ENCODE measurements at regions not wholly inside any gene's neighbourhood (a gene's known extent, or its start where the extent isn't known, plus 50 kb on each side); places are given as distances from the start of the nearest gene placed in this dataset.
A peak's percentile ranks its signal among the peaks of the same experiment; 100 is the strongest.

- no peaks in the 10 kb centered on the region for H3K9me3 Mint-ChIP-seq (ENCODE audit: unreplicated experiment)
- no peaks in the 10 kb centered on the region for H3K27me3 Mint-ChIP-seq (ENCODE audit: unreplicated experiment)
These were observed 243.6 kb upstream of the DKK2 start for GRCh38 chr4:107279733-107280132.

GRCh38 chr4:107278791-107279483, 242.8 kb upstream of the DKK2 start:
- H3K27ac Mint-ChIP-seq (ENCODE audit: unreplicated experiment): peak overlapping the region; percentile 60
- no peak for DNase-seq (ENCODE audit: extremely low spot score, unreplicated experiment)

More at GRCh38 chr4:107279733-107280132, 243.6 kb upstream of the DKK2 start:
- Mint-ChIP-seq H3K4me1 (ENCODE audit: unreplicated experiment) (peaks cover 56% of the 10 kb centered on the region), H3K27ac (ENCODE audit: unreplicated experiment) (peak overlapping the region; percentile 60), H3K4me3 (ENCODE audit: unreplicated experiment) (no peak overlapping the region), H3K36me3 (ENCODE audit: unreplicated experiment) (no peaks in the 10 kb centered on the region)
- TF ChIP-seq CTCF (IDR thresholded peaks at IDR 0.05): no peak
- no peak for DNase-seq (ENCODE audit: extremely low spot score, unreplicated experiment)

GRCh38 chr4:107276052-107276451, 239.9 kb upstream of the DKK2 start:
- H3K36me3 Mint-ChIP-seq (ENCODE audit: unreplicated experiment): no peaks in the 10 kb centered on the region
- H3K4me3 Mint-ChIP-seq (ENCODE audit: unreplicated experiment): no peak overlapping the region
- no peaks in the 10 kb centered on the region for H3K27me3 Mint-ChIP-seq (ENCODE audit: unreplicated experiment)
- peaks cover 37% of the 10 kb centered on the region for H3K4me1 Mint-ChIP-seq (ENCODE audit: unreplicated experiment)
- TF ChIP-seq CTCF (IDR thresholded peaks at IDR 0.05): no peak
- H3K27ac Mint-ChIP-seq (ENCODE audit: unreplicated experiment): peak overlapping the region; percentile 39
- no peak for DNase-seq (ENCODE audit: extremely low spot score, unreplicated experiment)
- no peaks in the 10 kb centered on the region for H3K9me3 Mint-ChIP-seq (ENCODE audit: unreplicated experiment)

More at GRCh38 chr4:107278791-107279483, 242.8 kb upstream of the DKK2 start:
- no peak for TF ChIP-seq CTCF (IDR thresholded peaks at IDR 0.05)
- no peaks in the 10 kb centered on the region for H3K27me3 Mint-ChIP-seq (ENCODE audit: unreplicated experiment)
- no peak overlapping the region for H3K4me3 Mint-ChIP-seq (ENCODE audit: unreplicated experiment)
- no peaks in the 10 kb centered on the region for H3K9me3 Mint-ChIP-seq (ENCODE audit: unreplicated experiment)
- peaks cover 50% of the 10 kb centered on the region for H3K4me1 Mint-ChIP-seq (ENCODE audit: unreplicated experiment)
- H3K36me3 Mint-ChIP-seq (ENCODE audit: unreplicated experiment): no peaks in the 10 kb centered on the region

- Mint-ChIP-seq H3K27me3 (ENCODE audit: unreplicated experiment) (no peaks in the 10 kb centered on the region), H3K4me3 (ENCODE audit: unreplicated experiment) (no peak overlapping the region), H3K9me3 (ENCODE audit: unreplicated experiment) (no peaks in the 10 kb centered on the region), H3K36me3 (ENCODE audit: unreplicated experiment) (no peaks in the 10 kb centered on the region), H3K4me1 (ENCODE audit: unreplicated experiment) (peaks cover 35% of the 10 kb centered on the region), H3K27ac (ENCODE audit: unreplicated experiment) (no peak overlapping the region)
- no peak for DNase-seq (ENCODE audit: extremely low spot score, unreplicated experiment)
- no peak for TF ChIP-seq CTCF (IDR thresholded peaks at IDR 0.05)
These were observed 239.1 kb upstream of the DKK2 start for GRCh38 chr4:107275225-107275624.

GRCh38 chr4:107270614-107271013, 234.5 kb upstream of the DKK2 start:
- Mint-ChIP-seq H3K9me3 (ENCODE audit: unreplicated experiment) (no peaks in the 10 kb centered on the region), H3K27ac (ENCODE audit: unreplicated experiment) (no peak overlapping the region), H3K4me3 (ENCODE audit: unreplicated experiment) (no peak overlapping the region), H3K36me3 (ENCODE audit: unreplicated experiment) (no peaks in the 10 kb centered on the region), H3K4me1 (ENCODE audit: unreplicated experiment) (peaks cover under 1% of the 10 kb centered on the region), H3K27me3 (ENCODE audit: unreplicated experiment) (no peaks in the 10 kb centered on the region)
- DNase-seq (ENCODE audit: extremely low spot score, unreplicated experiment): no peak
- no peak for TF ChIP-seq CTCF (IDR thresholded peaks at IDR 0.05)

Data from osteocyte (in vitro differentiated cells).